Gastroesophageal sphincter (tissue), 3 donors: ENCODE measurements at regions not wholly inside any gene's neighbourhood (a gene's known extent, or its start where the extent isn't known, plus 50 kb on each side); places are given as distances from the start of the nearest gene placed in this dataset.
"Not testable (repeated sequence)": the region's sequence is repeated elsewhere in the genome, so short reads cannot be mapped to it uniquely, and the experiment has no call there.

ENCODE experiments used
- POLR2A ChIP-seq, 2 donors: fragments of 450-650 bp; IDR thresholded peaks; one replicate each; pipeline ENCODE4 v1.6.1; 2017; ENCODE audit warnings: antibody characterized with exemption in 2 of 2, mild to moderate bottlenecking in 2 of 2, moderate library complexity in 1 of 2
- POLR2AphosphoS5 ChIP-seq: sonication (generic); formaldehyde crosslinking; IDR thresholded peaks from one replicate; pipeline ENCODE4 v1.6.1; 2017; ENCODE audit warnings: antibody characterized with exemption
- TF ChIP-seq, protein P1 (sequence below), 4 experiments: fragments of 200-600 bp in 2 of 4; fragments of 450-650 bp in 2 of 4; sonication (generic) in 1 of 4; IDR thresholded peaks; one replicate each; pipeline ENCODE4 v1.5.1; 2017 to 2019; ENCODE audit warnings: antibody characterized with exemption in 4 of 4, mild to moderate bottlenecking in 2 of 4, moderate library complexity in 2 of 4

GRCh38 chr6:166701424-166701823 is 74.4 kb upstream of the RPS6KA2 start:
- TF ChIP-seq, protein P1, sequence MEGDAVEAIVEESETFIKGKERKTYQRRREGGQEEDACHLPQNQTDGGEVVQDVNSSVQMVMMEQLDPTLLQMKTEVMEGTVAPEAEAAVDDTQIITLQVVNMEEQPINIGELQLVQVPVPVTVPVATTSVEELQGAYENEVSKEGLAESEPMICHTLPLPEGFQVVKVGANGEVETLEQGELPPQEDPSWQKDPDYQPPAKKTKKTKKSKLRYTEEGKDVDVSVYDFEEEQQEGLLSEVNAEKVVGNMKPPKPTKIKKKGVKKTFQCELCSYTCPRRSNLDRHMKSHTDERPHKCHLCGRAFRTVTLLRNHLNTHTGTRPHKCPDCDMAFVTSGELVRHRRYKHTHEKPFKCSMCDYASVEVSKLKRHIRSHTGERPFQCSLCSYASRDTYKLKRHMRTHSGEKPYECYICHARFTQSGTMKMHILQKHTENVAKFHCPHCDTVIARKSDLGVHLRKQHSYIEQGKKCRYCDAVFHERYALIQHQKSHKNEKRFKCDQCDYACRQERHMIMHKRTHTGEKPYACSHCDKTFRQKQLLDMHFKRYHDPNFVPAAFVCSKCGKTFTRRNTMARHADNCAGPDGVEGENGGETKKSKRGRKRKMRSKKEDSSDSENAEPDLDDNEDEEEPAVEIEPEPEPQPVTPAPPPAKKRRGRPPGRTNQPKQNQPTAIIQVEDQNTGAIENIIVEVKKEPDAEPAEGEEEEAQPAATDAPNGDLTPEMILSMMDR (IDR thresholded peaks at IDR 0.05) = not testable (repeated sequence)
- TF ChIP-seq POLR2AphosphoS5; POLR2A (IDR thresholded peaks at IDR 0.05): not testable (repeated sequence)
